ENCODE measurements at regions not wholly inside any gene's neighbourhood (a gene's known extent, or its start where the extent isn't known, plus 50 kb on each side); places are given as distances from the start of the nearest gene placed in this dataset.

DNA sequence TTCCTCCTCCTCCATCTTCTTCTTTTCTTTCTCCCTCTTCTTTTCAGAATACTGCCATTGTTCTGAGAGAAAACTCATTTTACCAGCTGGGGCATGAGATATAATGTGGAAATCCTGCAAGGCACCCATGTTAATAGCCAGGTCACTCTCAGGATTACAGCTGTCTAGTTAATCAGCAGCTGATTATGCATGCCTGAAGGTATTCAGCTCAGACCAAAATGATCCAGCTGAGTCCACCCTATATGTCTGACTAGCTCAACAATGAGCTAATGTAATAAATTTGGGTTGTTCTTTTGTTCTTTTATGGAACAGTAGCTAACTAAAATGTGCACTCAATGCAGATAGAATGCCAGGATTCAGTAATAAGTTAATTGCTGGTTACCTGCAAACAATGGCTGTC, 441.4 kb downstream of the KDM5D start:
- Mint-ChIP-seq H3K4me1 (ENCODE audit: unreplicated experiment) (no peaks in the 10 kb centered on the region), H3K36me3 (ENCODE audit: low read depth, unreplicated experiment) (no peaks in the 10 kb centered on the region), H3K4me3 (ENCODE audit: unreplicated experiment) (no peak overlapping the region), H3K9me3 (ENCODE audit: unreplicated experiment) (no peaks in the 10 kb centered on the region), H3K27ac (ENCODE audit: unreplicated experiment) (no peak overlapping the region), H3K27me3 (ENCODE audit: unreplicated experiment) (no peaks in the 10 kb centered on the region)
- DNase-seq (ENCODE audit: low spot score) = no peak
- TF ChIP-seq, protein P1, sequence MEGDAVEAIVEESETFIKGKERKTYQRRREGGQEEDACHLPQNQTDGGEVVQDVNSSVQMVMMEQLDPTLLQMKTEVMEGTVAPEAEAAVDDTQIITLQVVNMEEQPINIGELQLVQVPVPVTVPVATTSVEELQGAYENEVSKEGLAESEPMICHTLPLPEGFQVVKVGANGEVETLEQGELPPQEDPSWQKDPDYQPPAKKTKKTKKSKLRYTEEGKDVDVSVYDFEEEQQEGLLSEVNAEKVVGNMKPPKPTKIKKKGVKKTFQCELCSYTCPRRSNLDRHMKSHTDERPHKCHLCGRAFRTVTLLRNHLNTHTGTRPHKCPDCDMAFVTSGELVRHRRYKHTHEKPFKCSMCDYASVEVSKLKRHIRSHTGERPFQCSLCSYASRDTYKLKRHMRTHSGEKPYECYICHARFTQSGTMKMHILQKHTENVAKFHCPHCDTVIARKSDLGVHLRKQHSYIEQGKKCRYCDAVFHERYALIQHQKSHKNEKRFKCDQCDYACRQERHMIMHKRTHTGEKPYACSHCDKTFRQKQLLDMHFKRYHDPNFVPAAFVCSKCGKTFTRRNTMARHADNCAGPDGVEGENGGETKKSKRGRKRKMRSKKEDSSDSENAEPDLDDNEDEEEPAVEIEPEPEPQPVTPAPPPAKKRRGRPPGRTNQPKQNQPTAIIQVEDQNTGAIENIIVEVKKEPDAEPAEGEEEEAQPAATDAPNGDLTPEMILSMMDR (IDR thresholded peaks at IDR 0.05; ENCODE audit: unreplicated experiment) = no peak

DNA sequence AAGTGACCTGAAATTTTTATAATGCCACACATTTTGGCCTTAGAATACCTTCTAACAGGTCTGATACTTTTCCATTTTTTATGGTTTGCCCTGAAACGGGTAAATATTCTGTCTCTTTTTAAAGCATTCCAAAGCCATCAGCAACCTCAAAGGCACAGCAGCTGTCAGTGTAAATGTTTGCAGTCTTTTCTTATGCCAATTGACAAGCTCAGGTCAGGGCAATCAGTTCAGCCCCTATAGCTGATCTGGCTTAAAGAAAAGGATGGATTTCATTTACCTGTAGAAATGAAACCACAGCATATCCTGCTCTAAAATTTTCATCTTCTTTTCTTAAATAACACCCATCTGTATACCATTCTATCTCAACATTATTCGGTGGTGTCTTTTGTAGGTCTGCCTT, 453.6 kb downstream of the KDM5D start:
- Mint-ChIP-seq H3K4me1 (ENCODE audit: unreplicated experiment) (no peaks in the 10 kb centered on the region), H3K27me3 (ENCODE audit: unreplicated experiment) (no peaks in the 10 kb centered on the region), H3K9me3 (ENCODE audit: unreplicated experiment) (no peaks in the 10 kb centered on the region), H3K4me3 (ENCODE audit: unreplicated experiment) (no peak overlapping the region), H3K27ac (ENCODE audit: unreplicated experiment) (no peak overlapping the region), H3K36me3 (ENCODE audit: low read depth, unreplicated experiment) (no peaks in the 10 kb centered on the region)
- TF ChIP-seq, protein P1 (IDR thresholded peaks at IDR 0.05; ENCODE audit: unreplicated experiment) = no peak
- DNase-seq (ENCODE audit: low spot score) = no peak

DNA sequence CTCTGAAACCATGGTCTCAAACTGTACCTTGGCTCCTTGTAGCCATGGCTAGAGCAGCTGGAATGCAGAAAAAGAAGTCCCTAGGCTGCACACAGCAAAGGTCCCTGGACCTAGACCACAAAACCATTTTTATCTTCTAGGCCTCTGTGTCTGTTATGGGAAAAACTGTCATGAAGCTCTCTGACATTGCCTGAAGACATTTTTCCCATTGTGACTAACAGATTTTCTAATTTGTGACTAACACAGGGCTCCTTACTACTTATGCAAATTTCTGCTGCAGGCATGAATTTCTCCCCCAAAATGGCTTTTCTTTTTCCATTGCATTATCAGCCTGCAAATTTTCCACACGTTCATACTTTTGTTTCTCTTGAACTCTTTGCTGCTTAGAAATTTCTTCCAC, 470.4 kb downstream of the KDM5D start:
- Mint-ChIP-seq H3K4me1 (ENCODE audit: unreplicated experiment) (no peaks in the 10 kb centered on the region), H3K4me3 (ENCODE audit: unreplicated experiment) (no peak overlapping the region), H3K9me3 (ENCODE audit: unreplicated experiment) (no peaks in the 10 kb centered on the region), H3K27me3 (ENCODE audit: unreplicated experiment) (no peaks in the 10 kb centered on the region), H3K27ac (ENCODE audit: unreplicated experiment) (no peak overlapping the region), H3K36me3 (ENCODE audit: low read depth, unreplicated experiment) (no peaks in the 10 kb centered on the region)
- no peak for DNase-seq (ENCODE audit: low spot score)
- TF ChIP-seq, protein P1 (IDR thresholded peaks at IDR 0.05; ENCODE audit: unreplicated experiment) = no peak

DNA sequence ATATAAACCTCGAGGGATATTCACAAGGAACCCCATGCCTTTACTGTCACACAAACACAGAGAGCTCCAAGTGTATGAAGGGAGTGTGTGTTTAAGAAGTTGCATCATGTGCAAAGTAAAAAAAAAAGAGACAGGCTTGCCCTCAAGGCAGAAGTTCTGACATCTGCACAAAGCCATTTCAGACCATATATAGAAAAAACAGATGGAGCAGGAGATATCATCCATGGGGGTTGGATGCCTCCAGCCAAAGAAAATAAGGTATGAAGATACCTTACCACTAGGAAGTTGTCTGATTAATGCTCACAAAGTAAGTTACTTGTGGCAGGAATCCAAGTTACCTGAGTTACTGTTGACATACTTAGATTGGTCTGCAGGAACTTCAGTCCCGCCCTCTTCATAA, 476.2 kb downstream of the KDM5D start:
- Mint-ChIP-seq H3K4me1 (ENCODE audit: unreplicated experiment) (no peaks in the 10 kb centered on the region), H3K9me3 (ENCODE audit: unreplicated experiment) (no peaks in the 10 kb centered on the region)

DNA sequence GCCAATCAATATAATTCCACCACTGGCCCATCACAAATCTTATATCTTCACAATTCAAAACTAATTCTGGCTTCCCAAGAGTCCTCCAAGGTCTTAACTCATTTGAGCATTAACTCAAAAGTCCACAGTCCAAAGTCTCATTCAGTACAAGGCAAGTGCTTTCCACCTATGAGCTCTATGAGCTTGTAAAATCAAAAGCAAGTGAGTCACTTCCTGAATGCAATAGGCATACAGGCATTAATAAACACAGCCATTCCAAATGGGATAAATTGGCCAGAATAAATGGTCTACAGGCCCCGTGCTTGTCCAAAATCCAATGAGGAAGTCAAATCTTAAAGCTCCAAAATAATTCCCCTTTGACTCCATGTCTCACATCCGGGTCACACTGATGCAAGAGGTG, 479.1 kb downstream of the KDM5D start:
- no peaks in the 10 kb centered on the region for H3K9me3 Mint-ChIP-seq (ENCODE audit: unreplicated experiment)

More for the DNA sequence above, 476.2 kb downstream of the KDM5D start:
- no peaks in the 10 kb centered on the region for H3K27me3 Mint-ChIP-seq (ENCODE audit: unreplicated experiment)
- no peak overlapping the region for H3K27ac Mint-ChIP-seq (ENCODE audit: unreplicated experiment)
- no peaks in the 10 kb centered on the region for H3K36me3 Mint-ChIP-seq (ENCODE audit: low read depth, unreplicated experiment)
- H3K4me3 Mint-ChIP-seq (ENCODE audit: unreplicated experiment) = no peak overlapping the region
- DNase-seq (ENCODE audit: low spot score) = no peak
- TF ChIP-seq, protein P1 (IDR thresholded peaks at IDR 0.05; ENCODE audit: unreplicated experiment) = no peak

More for the DNA sequence above, 479.1 kb downstream of the KDM5D start:
- Mint-ChIP-seq H3K4me3 (ENCODE audit: unreplicated experiment) (no peak overlapping the region), H3K27ac (ENCODE audit: unreplicated experiment) (no peak overlapping the region), H3K27me3 (ENCODE audit: unreplicated experiment) (no peaks in the 10 kb centered on the region), H3K36me3 (ENCODE audit: low read depth, unreplicated experiment) (no peaks in the 10 kb centered on the region), H3K4me1 (ENCODE audit: unreplicated experiment) (no peaks in the 10 kb centered on the region)
- no peak for DNase-seq (ENCODE audit: low spot score)
- TF ChIP-seq, protein P1 (IDR thresholded peaks at IDR 0.05; ENCODE audit: unreplicated experiment) = no peak

All from endothelial cell (in vitro differentiated cells).